ENCODE measurements at regions not wholly inside any gene's neighbourhood (a gene's known extent, or its start where the extent isn't known, plus 50 kb on each side); places are given as distances from the start of the nearest gene placed in this dataset.
"Not testable (repeated sequence)": the region's sequence is repeated elsewhere in the genome, so short reads cannot be mapped to it uniquely, and the experiment has no call there.

GRCh38 chr15:62849316-62850106 lies 193.0 kb upstream of the TPM1 start:
- no peak for DNase-seq

GRCh38 chr15:62850318-62850717 lies 192.2 kb upstream of the TPM1 start:
- DNase-seq = peak in 1 of 2 experiments; percentile 7

- DNase-seq = no peak
Observed at GRCh38 chr15:62850791-62851291, 191.7 kb upstream of the TPM1 start.

GRCh38 chr15:62853114-62853840 lies 189.3 kb upstream of the TPM1 start:
- no peak for DNase-seq

GRCh38 chr15:62853841-62854225 lies 188.7 kb upstream of the TPM1 start:
- no peak for DNase-seq

- no peak for DNase-seq
Observed at GRCh38 chr15:62854420-62855084, 188.0 kb upstream of the TPM1 start.

GRCh38 chr15:62855085-62855476 lies 187.5 kb upstream of the TPM1 start:
- DNase-seq = no peak

- no peak for DNase-seq
Observed at GRCh38 chr15:62856466-62857246, 185.9 kb upstream of the TPM1 start.

- no peak for DNase-seq
Observed at GRCh38 chr15:62857411-62857853, 185.1 kb upstream of the TPM1 start.

- DNase-seq = no peak
Observed at GRCh38 chr15:62858343-62858742, 184.2 kb upstream of the TPM1 start.

GRCh38 chr15:62862717-62863116 lies 179.8 kb upstream of the TPM1 start:
- no peak for DNase-seq

- no peak for DNase-seq
Observed at GRCh38 chr15:62866366-62866765, 176.2 kb upstream of the TPM1 start.

GRCh38 chr15:62867844-62868243 lies 174.7 kb upstream of the TPM1 start:
- DNase-seq = no peak

GRCh38 chr15:62868507-62868906 lies 174.0 kb upstream of the TPM1 start:
- DNase-seq = no peak

- DNase-seq = no peak
Observed at GRCh38 chr15:62869116-62869515, 173.4 kb upstream of the TPM1 start.

- DNase-seq = no peak
Observed at GRCh38 chr15:62870216-62870615, 172.3 kb upstream of the TPM1 start.

- DNase-seq = not testable (repeated sequence)
Observed at GRCh38 chr15:62870701-62871100, 171.8 kb upstream of the TPM1 start.

GRCh38 chr15:62873203-62873602 lies 169.3 kb upstream of the TPM1 start:
- no peak for DNase-seq

GRCh38 chr15:62874064-62874463 lies 168.5 kb upstream of the TPM1 start:
- no peak for DNase-seq

- DNase-seq = no peak
Observed at GRCh38 chr15:62874959-62875625, 167.5 kb upstream of the TPM1 start.

- DNase-seq = no peak
Observed at GRCh38 chr15:62875626-62876021, 166.9 kb upstream of the TPM1 start.

- no peak for DNase-seq
Observed at GRCh38 chr15:62877276-62877857, 165.2 kb upstream of the TPM1 start.

Data from NCI-H446 (cell line).